ENCODE measurements at regions not wholly inside any gene's neighbourhood (a gene's known extent, or its start where the extent isn't known, plus 50 kb on each side); places are given as distances from the start of the nearest gene placed in this dataset.

DNA sequence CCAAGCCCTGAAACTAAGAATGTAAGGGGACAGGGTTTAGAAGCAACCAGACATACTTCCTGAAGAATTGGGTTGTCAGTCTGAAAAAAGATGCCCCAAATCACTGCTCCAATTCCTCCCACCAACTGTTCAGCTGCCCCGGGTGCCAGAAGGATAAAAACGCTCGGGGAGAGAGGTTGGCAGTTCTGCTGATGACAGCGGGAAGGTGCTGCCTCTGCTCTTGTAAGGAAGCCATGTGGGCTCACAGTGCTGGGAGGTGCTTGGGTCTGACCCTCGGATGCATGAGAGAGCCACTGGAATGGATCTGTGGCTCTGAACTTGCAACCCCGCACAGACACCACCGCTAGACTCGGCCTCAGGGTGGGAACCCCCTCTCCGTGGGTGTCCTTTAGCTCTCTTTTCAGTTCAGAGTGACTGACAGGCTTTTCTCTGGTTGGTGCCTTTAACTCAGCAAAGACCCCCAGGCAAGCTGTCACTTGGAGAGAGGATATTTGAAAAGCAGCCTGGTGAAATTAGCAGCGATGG, 364.8 kb upstream of the RBFOX1 start:
- Histone ChIP-seq H3F3A (ENCODE audit: low read length, unreplicated experiment) (no peaks in the 10 kb centered on the region), H3K27me3 (ENCODE audit: low read length) (no peaks in the 10 kb centered on the region), H3K79me2 (ENCODE audit: low read length) (no peaks in the 10 kb centered on the region), H3K9ac (ENCODE audit: low read length) (no peak overlapping the region), H3K4me3 (ENCODE audit: low read length) (no peak overlapping the region), H3K36me3 (ENCODE audit: low read depth, low read length) (no peaks in the 10 kb centered on the region), H3K9me3 (ENCODE audit: low read length) (no peaks in the 10 kb centered on the region), H3K4me1 (ENCODE audit: insufficient read depth, low read length) (no peaks in the 10 kb centered on the region), H2AFZ (ENCODE audit: low read length) (no peak overlapping the region), H4K20me1 (ENCODE audit: low read length) (no peaks in the 10 kb centered on the region), H3K27ac (ENCODE audit: low read length) (no peak overlapping the region), H3K9me2 (replicated peaks; ENCODE audit: low read length) (no peaks in the 10 kb centered on the region), H3K4me2 (ENCODE audit: low read length) (no peak overlapping the region)
- TF ChIP-seq EZH2 (IDR thresholded peaks at IDR 0.05; ENCODE audit: low read length, unreplicated experiment): no peak
- TF ChIP-seq, protein P1, sequence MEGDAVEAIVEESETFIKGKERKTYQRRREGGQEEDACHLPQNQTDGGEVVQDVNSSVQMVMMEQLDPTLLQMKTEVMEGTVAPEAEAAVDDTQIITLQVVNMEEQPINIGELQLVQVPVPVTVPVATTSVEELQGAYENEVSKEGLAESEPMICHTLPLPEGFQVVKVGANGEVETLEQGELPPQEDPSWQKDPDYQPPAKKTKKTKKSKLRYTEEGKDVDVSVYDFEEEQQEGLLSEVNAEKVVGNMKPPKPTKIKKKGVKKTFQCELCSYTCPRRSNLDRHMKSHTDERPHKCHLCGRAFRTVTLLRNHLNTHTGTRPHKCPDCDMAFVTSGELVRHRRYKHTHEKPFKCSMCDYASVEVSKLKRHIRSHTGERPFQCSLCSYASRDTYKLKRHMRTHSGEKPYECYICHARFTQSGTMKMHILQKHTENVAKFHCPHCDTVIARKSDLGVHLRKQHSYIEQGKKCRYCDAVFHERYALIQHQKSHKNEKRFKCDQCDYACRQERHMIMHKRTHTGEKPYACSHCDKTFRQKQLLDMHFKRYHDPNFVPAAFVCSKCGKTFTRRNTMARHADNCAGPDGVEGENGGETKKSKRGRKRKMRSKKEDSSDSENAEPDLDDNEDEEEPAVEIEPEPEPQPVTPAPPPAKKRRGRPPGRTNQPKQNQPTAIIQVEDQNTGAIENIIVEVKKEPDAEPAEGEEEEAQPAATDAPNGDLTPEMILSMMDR (conservative IDR thresholded peaks at IDR 0.05; ENCODE audit: low read depth, low read length): no peak
- TF ChIP-seq EZH2phosphoT487 (IDR thresholded peaks at IDR 0.05; ENCODE audit: borderline replicate concordance, low read length): no peak
- no TSS peak for BruUV-seq (replicated peaks)
- intact Hi-C loops (cut with micrococcal nuclease): no loop called here
- ATAC-seq: no peak
- no peak for DNase-seq
- ChIA-PET POLR2A (ENCODE audit: unreplicated experiment) (no interaction called here), CTCF (no interaction called here)

DNA sequence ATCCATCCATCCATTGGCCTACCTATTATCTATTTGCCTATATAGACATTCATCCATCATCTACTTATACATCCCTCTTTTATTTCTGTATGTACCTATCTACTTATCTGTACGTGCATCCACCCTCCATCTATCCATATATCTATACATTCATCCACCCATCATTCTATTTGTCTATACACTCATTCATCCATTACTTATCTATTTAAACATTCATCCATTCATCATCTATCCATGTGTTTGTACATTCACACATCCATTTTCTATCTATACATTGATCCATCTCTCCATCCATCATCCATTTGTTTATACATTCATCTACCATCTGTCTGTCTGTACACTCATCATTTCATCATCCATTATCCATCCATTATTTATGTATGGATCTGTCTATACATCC, 365.7 kb upstream of the RBFOX1 start:
- no peaks in the 10 kb centered on the region for H3K9me3 ChIP-seq (ENCODE audit: low read length)
- no peak overlapping the region for H3K4me2 ChIP-seq (ENCODE audit: low read length)
- H3K27me3 ChIP-seq (ENCODE audit: low read length): no peaks in the 10 kb centered on the region
- H3F3A ChIP-seq (ENCODE audit: low read length, unreplicated experiment): no peaks in the 10 kb centered on the region
- H3K27ac ChIP-seq (ENCODE audit: low read length): no peak overlapping the region
- BruUV-seq (replicated peaks): no TSS peak
- CTCF ChIA-PET: no interaction called here
- no peaks in the 10 kb centered on the region for H3K36me3 ChIP-seq (ENCODE audit: low read depth, low read length)
- no peak for ATAC-seq
- POLR2A ChIA-PET (ENCODE audit: unreplicated experiment): no interaction called here
- no peak overlapping the region for H3K4me3 ChIP-seq (ENCODE audit: low read length)
- no peaks in the 10 kb centered on the region for H4K20me1 ChIP-seq (ENCODE audit: low read length)
- no peak overlapping the region for H3K9ac ChIP-seq (ENCODE audit: low read length)
- no peak for DNase-seq
- intact Hi-C loops (cut with micrococcal nuclease): no loop called here
- no peaks in the 10 kb centered on the region for H3K4me1 ChIP-seq (ENCODE audit: insufficient read depth, low read length)
- no peak overlapping the region for H2AFZ ChIP-seq (ENCODE audit: low read length)
- TF ChIP-seq EZH2 (IDR thresholded peaks at IDR 0.05; ENCODE audit: low read length, unreplicated experiment) (no peak), EZH2phosphoT487 (IDR thresholded peaks at IDR 0.05; ENCODE audit: borderline replicate concordance, low read length) (no peak)
- TF ChIP-seq, protein P1 (conservative IDR thresholded peaks at IDR 0.05; ENCODE audit: low read depth, low read length): no peak
- H3K79me2 ChIP-seq (ENCODE audit: low read length): no peaks in the 10 kb centered on the region
- H3K9me2 ChIP-seq (replicated peaks; ENCODE audit: low read length): no peaks in the 10 kb centered on the region

DNA sequence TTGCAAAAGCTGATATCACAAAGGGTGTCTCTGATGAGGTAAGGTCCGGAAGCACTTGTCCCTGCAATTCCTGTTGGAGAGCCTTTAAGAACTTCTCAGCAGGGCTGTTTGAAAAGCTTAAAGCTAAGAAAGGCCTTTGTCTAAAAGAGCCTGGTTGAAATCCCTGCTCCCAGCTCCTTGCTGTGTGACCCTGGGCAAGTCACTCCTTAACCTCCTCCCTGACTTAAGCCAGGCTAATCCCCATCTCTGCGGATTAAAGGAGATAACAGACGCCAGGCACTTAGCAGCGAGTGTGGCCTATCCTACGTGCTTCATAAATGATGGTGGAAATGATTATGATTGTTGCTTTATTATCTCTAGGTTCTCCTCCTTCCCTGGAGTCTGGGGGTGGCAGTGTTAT, 368.0 kb upstream of the RBFOX1 start:
- BruUV-seq (replicated peaks): no TSS peak
- H3K36me3 ChIP-seq (ENCODE audit: low read depth, low read length): no peaks in the 10 kb centered on the region
- ATAC-seq (no peak), DNase-seq (no peak)
- H3K27me3 ChIP-seq (ENCODE audit: low read length): no peaks in the 10 kb centered on the region
- no peaks in the 10 kb centered on the region for H3F3A ChIP-seq (ENCODE audit: low read length, unreplicated experiment)
- no peak overlapping the region for H3K4me3 ChIP-seq (ENCODE audit: low read length)
- H3K9me3 ChIP-seq (ENCODE audit: low read length): no peaks in the 10 kb centered on the region
- no peaks in the 10 kb centered on the region for H3K4me1 ChIP-seq (ENCODE audit: insufficient read depth, low read length)
- TF ChIP-seq, protein P1 (conservative IDR thresholded peaks at IDR 0.05; ENCODE audit: low read depth, low read length): no peak
- no peak for TF ChIP-seq EZH2 (IDR thresholded peaks at IDR 0.05; ENCODE audit: low read length, unreplicated experiment)
- no peak for TF ChIP-seq EZH2phosphoT487 (IDR thresholded peaks at IDR 0.05; ENCODE audit: borderline replicate concordance, low read length)
- intact Hi-C loops (cut with micrococcal nuclease): no loop called here
- ChIA-PET POLR2A (ENCODE audit: unreplicated experiment) (no interaction called here), CTCF (no interaction called here)
- no peaks in the 10 kb centered on the region for H4K20me1 ChIP-seq (ENCODE audit: low read length)
- H3K9me2 ChIP-seq (replicated peaks; ENCODE audit: low read length): no peaks in the 10 kb centered on the region
- H2AFZ ChIP-seq (ENCODE audit: low read length): no peak overlapping the region
- no peak overlapping the region for H3K4me2 ChIP-seq (ENCODE audit: low read length)
- H3K27ac ChIP-seq (ENCODE audit: low read length): no peak overlapping the region
- H3K9ac ChIP-seq (ENCODE audit: low read length): no peak overlapping the region
- no peaks in the 10 kb centered on the region for H3K79me2 ChIP-seq (ENCODE audit: low read length)
